ENCODE measurements at regions not wholly inside any gene's neighbourhood (a gene's known extent, or its start where the extent isn't known, plus 50 kb on each side); places are given as distances from the start of the nearest gene placed in this dataset.

DNA sequence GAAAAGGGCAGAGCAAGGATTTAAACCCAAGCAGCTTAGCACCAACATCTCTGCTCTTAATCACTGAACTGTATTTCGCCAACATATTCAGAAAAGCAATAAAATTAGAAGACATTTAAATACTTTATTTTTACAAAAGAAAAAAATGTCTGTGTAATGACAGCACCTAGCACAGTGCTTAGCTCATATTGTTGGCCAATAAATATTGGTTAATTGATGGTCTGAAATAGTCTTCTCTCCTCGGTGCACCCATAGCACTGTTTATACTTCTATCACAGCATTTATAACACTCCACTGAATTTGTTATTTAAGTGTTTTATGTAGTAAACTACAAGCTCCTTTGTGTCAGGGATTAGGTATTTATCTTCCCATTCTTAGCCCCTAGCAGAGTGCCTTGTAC lies 70.9 kb upstream of the PLPPR4 start:
- TF ChIP-seq, protein P1, sequence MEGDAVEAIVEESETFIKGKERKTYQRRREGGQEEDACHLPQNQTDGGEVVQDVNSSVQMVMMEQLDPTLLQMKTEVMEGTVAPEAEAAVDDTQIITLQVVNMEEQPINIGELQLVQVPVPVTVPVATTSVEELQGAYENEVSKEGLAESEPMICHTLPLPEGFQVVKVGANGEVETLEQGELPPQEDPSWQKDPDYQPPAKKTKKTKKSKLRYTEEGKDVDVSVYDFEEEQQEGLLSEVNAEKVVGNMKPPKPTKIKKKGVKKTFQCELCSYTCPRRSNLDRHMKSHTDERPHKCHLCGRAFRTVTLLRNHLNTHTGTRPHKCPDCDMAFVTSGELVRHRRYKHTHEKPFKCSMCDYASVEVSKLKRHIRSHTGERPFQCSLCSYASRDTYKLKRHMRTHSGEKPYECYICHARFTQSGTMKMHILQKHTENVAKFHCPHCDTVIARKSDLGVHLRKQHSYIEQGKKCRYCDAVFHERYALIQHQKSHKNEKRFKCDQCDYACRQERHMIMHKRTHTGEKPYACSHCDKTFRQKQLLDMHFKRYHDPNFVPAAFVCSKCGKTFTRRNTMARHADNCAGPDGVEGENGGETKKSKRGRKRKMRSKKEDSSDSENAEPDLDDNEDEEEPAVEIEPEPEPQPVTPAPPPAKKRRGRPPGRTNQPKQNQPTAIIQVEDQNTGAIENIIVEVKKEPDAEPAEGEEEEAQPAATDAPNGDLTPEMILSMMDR (IDR thresholded peaks at IDR 0.05), result no peak
- ATAC-seq (no peak), DNase-seq (no peak)
- intact Hi-C loops (cut with DNase I), result no loop called here
- Histone ChIP-seq H3K27me3 (ENCODE audit: insufficient read depth in 3 of 3, low read length in 2 of 3) (no peaks in the 10 kb centered on the region), H3K4me3 (no peak overlapping the region), H3K9me3 (no peaks in the 10 kb centered on the region), H3K27ac (no peak overlapping the region), H3K4me1 (no peaks in the 10 kb centered on the region), H3K36me3 (ENCODE audit: insufficient read depth in 1 of 2, low read depth in 1 of 2) (no peaks in the 10 kb centered on the region)
- WGBS, 3 donors, result 81 to 90% (median 85%) methylated on average over 2 of the region's 2 CpGs

- TF ChIP-seq, protein P1 (IDR thresholded peaks at IDR 0.05), result no peak
- intact Hi-C loops (cut with DNase I), result no loop called here
Measured at GRCh38 chr1:99198393-99198792, 65.9 kb upstream of the PLPPR4 start.

DNA sequence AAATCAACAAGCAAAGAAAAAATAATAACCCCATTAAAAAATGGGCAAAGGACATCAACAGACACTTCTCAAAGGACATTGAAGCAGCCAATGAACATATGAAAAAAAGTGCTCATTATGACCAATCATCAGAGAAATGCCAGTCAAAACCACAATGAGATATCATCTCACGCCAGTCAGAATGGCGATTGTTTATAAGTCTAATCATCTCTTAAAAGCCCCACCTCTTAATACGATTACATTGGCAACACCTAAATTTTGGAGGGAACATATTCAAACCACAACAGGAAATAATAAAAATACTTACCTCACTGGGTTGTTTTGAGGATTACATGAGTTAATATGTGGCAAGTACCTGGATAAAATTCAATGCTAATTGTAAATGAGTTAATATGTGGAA lies 57.1 kb upstream of the PLPPR4 start:
- Histone ChIP-seq H3K27ac (no peak overlapping the region), H3K27me3 (ENCODE audit: insufficient read depth in 3 of 3, low read length in 2 of 3) (no peaks in the 10 kb centered on the region), H3K4me3 (no peak overlapping the region), H3K4me1 (no peaks in the 10 kb centered on the region), H3K9me3 (no peaks in the 10 kb centered on the region), H3K36me3 (ENCODE audit: insufficient read depth in 1 of 2, low read depth in 1 of 2) (no peaks in the 10 kb centered on the region)
- no peak for DNase-seq
- intact Hi-C loops (cut with DNase I), result no loop called here
- WGBS, 3 donors, result 84 to 91% (median 89%) methylated on average over 3 of the region's 3 CpGs
- no peak for ATAC-seq
- TF ChIP-seq, protein P1 (IDR thresholded peaks at IDR 0.05), result no peak

More at GRCh38 chr1:99198393-99198792, 65.9 kb upstream of the PLPPR4 start:
- WGBS, 3 donors, result 78 to 87% (median 79%) methylated on average over 1 of the region's 1 CpG
- Histone ChIP-seq H3K4me3 (no peak overlapping the region), H3K36me3 (ENCODE audit: insufficient read depth in 1 of 2, low read depth in 1 of 2) (no peaks in the 10 kb centered on the region), H3K9me3 (no peaks in the 10 kb centered on the region), H3K27me3 (ENCODE audit: insufficient read depth in 3 of 3, low read length in 2 of 3) (peaks cover 0 to 2% (median 0%) of the 10 kb centered on the region in 3 donors), H3K4me1 (no peaks in the 10 kb centered on the region), H3K27ac (no peak overlapping the region)
- ATAC-seq, result no peak
- no peak for DNase-seq
